ENCODE measurements at regions not wholly inside any gene's neighbourhood (a gene's known extent, or its start where the extent isn't known, plus 50 kb on each side); places are given as distances from the start of the nearest gene placed in this dataset.

DNA sequence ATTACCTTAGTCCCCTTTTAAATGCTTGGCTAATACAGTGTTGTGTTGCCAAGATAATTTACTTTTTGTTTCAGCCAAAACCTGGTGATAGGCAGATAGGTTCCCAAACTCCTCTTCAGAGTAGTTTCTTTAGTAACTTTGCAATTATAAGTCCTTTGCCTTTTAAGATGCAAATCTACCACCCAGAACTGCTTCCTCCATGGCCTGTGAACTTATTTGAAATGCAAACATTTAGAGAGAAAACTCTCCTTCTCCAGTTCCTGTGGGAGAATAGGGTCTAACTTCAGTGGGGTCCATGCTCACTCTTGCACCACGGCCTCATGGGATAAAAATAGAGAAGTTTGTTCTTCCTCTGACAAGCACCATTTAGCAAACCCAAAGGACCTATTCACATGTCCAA lies 1955.4 kb upstream of the CDH6 start:
- Histone ChIP-seq H3K9me3 (ENCODE audit: control insufficient read depth in 1 of 2, low read length in 2 of 2) (no peaks in the 10 kb centered on the region), H3K27ac (ENCODE audit: low read depth, low read length) (no peak overlapping the region), H3K4me1 (ENCODE audit: insufficient read depth, low read length) (no peaks in the 10 kb centered on the region), H3K4me3 (ENCODE audit: low read length in 2 of 2) (no peak overlapping the region), H3K36me3 (ENCODE audit: insufficient read depth, low read length) (no peaks in the 10 kb centered on the region), H3K27me3 (ENCODE audit: insufficient read depth, low read length) (no peaks in the 10 kb centered on the region)
- no peak for DNase-seq
- no peak overlapping the region for H3K4me3 Mint-ChIP-seq
- H3K27me3 Mint-ChIP-seq, result no peaks in the 10 kb centered on the region
- no peaks in the 10 kb centered on the region for H3K4me1 Mint-ChIP-seq
- ChIA-PET POLR2A (ENCODE audit: partially characterized antibody) (no interaction called here), CTCF (ENCODE audit: partially characterized antibody) (no interaction called here)
- no peaks in the 10 kb centered on the region for H3K36me3 Mint-ChIP-seq
- peaks cover 2 to 28% (median 14%) of the 10 kb centered on the region in 8 donors for H3K9me3 Mint-ChIP-seq
- intact Hi-C loops (cut with micrococcal nuclease), result no loop called here
- H3K27ac Mint-ChIP-seq, result no peak overlapping the region

DNA sequence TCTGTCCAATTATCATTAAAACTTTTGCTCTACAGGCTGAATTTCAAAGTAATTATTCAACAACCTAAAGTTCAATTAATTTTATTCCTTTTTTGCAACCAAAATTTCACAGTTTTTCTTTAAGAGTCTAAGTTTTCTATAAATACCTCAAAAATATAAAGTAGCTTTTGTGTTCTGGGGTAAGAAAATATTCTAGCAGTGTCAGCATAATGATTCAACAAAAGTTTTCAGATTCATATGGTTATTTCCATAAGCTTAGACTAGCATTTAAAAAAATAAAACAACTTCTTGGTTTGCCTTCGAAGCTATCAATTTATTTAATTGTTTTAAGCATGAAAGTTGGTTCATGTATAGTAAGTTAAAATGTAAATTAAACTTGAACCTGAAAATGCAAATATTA lies 1962.3 kb upstream of the CDH6 start:
- CTCF ChIA-PET (ENCODE audit: partially characterized antibody), result no interaction called here
- Histone ChIP-seq H3K36me3 (ENCODE audit: insufficient read depth, low read length) (no peaks in the 10 kb centered on the region), H3K27ac (ENCODE audit: low read depth, low read length) (no peak overlapping the region), H3K9me3 (ENCODE audit: control insufficient read depth in 1 of 2, low read length in 2 of 2) (no peaks in the 10 kb centered on the region), H3K4me1 (ENCODE audit: insufficient read depth, low read length) (no peaks in the 10 kb centered on the region), H3K4me3 (ENCODE audit: low read length in 2 of 2) (no peak overlapping the region), H3K27me3 (ENCODE audit: insufficient read depth, low read length) (no peaks in the 10 kb centered on the region)
- Mint-ChIP-seq H3K27ac (no peak overlapping the region), H3K4me3 (no peak overlapping the region), H3K9me3 (peaks cover 0 to 16% (median 5%) of the 10 kb centered on the region in 8 donors), H3K27me3 (no peaks in the 10 kb centered on the region), H3K4me1 (no peaks in the 10 kb centered on the region), H3K36me3 (no peaks in the 10 kb centered on the region)
- POLR2A ChIA-PET (ENCODE audit: partially characterized antibody), result no interaction called here
- no peak for DNase-seq
- intact Hi-C loops (cut with micrococcal nuclease), result no loop called here

DNA sequence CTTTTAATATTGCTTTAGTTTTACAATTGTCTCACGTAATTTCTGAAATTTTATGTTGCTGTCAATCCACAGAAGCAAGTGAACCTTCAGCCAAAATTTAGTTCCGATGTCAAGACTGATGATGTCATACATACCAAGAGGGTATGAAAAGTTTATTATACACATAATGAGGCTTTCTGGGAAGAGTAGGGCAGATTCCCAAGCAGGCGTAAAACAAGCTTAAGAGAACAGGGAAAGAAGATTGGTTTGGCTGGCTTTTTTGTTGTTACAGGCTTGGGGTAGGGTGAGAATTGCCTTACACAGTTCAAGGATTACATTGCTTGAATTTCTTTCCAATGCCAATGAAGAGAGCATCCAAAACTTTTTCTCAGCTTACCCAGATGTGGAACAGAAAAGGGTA lies 1962.9 kb upstream of the CDH6 start:
- intact Hi-C loops (cut with micrococcal nuclease), result no loop called here

GRCh38 chr5:29229461-29229860 lies 1964.0 kb upstream of the CDH6 start:
- Mint-ChIP-seq H3K4me1 (no peaks in the 10 kb centered on the region), H3K27me3 (no peaks in the 10 kb centered on the region), H3K4me3 (no peak overlapping the region), H3K36me3 (no peaks in the 10 kb centered on the region), H3K27ac (no peak overlapping the region), H3K9me3 (peaks cover 0 to 13% (median 5%) of the 10 kb centered on the region in 8 donors)
- no peaks in the 10 kb centered on the region for H3K9me3 ChIP-seq (ENCODE audit: control insufficient read depth in 1 of 2, low read length in 2 of 2)
- no peak for DNase-seq
- ChIA-PET CTCF (ENCODE audit: partially characterized antibody) (no interaction called here), POLR2A (ENCODE audit: partially characterized antibody) (no interaction called here)
- H3K4me3 ChIP-seq (ENCODE audit: low read length in 2 of 2), result no peak overlapping the region
- H3K4me1 ChIP-seq (ENCODE audit: insufficient read depth, low read length), result no peaks in the 10 kb centered on the region
- H3K27me3 ChIP-seq (ENCODE audit: insufficient read depth, low read length), result no peaks in the 10 kb centered on the region
- H3K36me3 ChIP-seq (ENCODE audit: insufficient read depth, low read length), result no peaks in the 10 kb centered on the region
- no peak overlapping the region for H3K27ac ChIP-seq (ENCODE audit: low read depth, low read length)
- intact Hi-C loops (cut with micrococcal nuclease), result no loop called here

More for the DNA sequence above, 1962.9 kb upstream of the CDH6 start:
- H3K36me3 Mint-ChIP-seq, result no peaks in the 10 kb centered on the region
- H3K4me3 Mint-ChIP-seq, result no peak overlapping the region
- ChIA-PET CTCF (ENCODE audit: partially characterized antibody) (no interaction called here), POLR2A (ENCODE audit: partially characterized antibody) (no interaction called here)
- H3K4me1 ChIP-seq (ENCODE audit: insufficient read depth, low read length), result no peaks in the 10 kb centered on the region
- no peaks in the 10 kb centered on the region for H3K9me3 ChIP-seq (ENCODE audit: control insufficient read depth in 1 of 2, low read length in 2 of 2)
- H3K27ac ChIP-seq (ENCODE audit: low read depth, low read length), result no peak overlapping the region
- H3K36me3 ChIP-seq (ENCODE audit: insufficient read depth, low read length), result no peaks in the 10 kb centered on the region
- H3K27me3 ChIP-seq (ENCODE audit: insufficient read depth, low read length), result no peaks in the 10 kb centered on the region
- no peaks in the 10 kb centered on the region for H3K4me1 Mint-ChIP-seq
- H3K4me3 ChIP-seq (ENCODE audit: low read length in 2 of 2), result no peak overlapping the region
- peaks cover 0 to 18% (median 4%) of the 10 kb centered on the region in 8 donors for H3K9me3 Mint-ChIP-seq
- H3K27me3 Mint-ChIP-seq, result no peaks in the 10 kb centered on the region
- DNase-seq, result no peak
- H3K27ac Mint-ChIP-seq, result no peak overlapping the region

DNA sequence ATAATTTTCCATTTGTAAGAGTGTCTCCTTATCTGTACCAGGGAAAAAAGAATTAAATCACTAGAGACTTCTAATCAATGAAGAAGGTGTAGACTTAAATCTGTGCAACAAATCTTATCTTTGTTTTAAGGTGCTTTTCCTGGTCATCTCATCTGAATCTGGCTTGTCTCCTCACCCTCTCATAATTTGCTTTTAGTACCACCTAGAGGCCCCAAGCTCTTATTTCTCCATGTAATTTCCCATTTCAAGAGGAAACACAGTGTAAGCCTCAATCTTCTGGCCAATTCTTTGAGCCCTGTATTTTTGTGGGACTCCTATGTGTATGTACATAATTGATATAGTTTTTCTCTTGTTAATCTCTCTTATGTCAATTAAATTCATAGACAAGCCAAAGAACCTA lies 1975.3 kb upstream of the CDH6 start:
- Histone ChIP-seq H3K4me1 (ENCODE audit: insufficient read depth, low read length) (no peaks in the 10 kb centered on the region), H3K4me3 (ENCODE audit: low read length in 2 of 2) (no peak overlapping the region), H3K27ac (ENCODE audit: low read depth, low read length) (no peak overlapping the region), H3K27me3 (ENCODE audit: insufficient read depth, low read length) (no peaks in the 10 kb centered on the region), H3K9me3 (ENCODE audit: control insufficient read depth in 1 of 2, low read length in 2 of 2) (no peaks in the 10 kb centered on the region), H3K36me3 (ENCODE audit: insufficient read depth, low read length) (no peaks in the 10 kb centered on the region)
- intact Hi-C loops (cut with micrococcal nuclease), result no loop called here
- ChIA-PET CTCF (ENCODE audit: partially characterized antibody) (no interaction called here), POLR2A (ENCODE audit: partially characterized antibody) (no interaction called here)
- Mint-ChIP-seq H3K27ac (no peak overlapping the region), H3K4me1 (no peaks in the 10 kb centered on the region), H3K27me3 (no peaks in the 10 kb centered on the region), H3K36me3 (no peaks in the 10 kb centered on the region), H3K4me3 (no peak overlapping the region), H3K9me3 (peaks cover 4 to 27% (median 10%) of the 10 kb centered on the region in 8 donors)
- no peak for DNase-seq

DNA sequence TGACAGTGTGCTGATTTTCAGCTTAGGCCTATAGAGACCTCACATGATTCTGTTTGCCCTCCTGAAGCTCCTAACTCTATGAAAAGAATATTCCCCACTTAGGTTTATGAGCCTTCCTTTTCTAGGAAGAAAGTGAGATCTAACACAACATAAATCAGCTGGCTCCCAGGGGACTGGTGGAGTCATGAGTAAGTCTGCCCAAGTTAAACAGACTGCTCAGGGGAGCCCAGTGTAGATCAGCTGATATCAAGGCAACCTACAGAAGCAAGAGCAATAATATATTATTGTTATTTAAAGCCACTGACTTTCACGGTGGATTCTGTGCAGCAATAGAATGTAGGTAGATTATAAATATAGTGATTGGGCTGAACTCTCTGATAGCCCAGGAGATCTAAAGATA lies 1978.6 kb upstream of the CDH6 start:
- H3K36me3 Mint-ChIP-seq, result no peaks in the 10 kb centered on the region
- no peak overlapping the region for H3K27ac Mint-ChIP-seq
- Histone ChIP-seq H3K27ac (ENCODE audit: low read depth, low read length) (no peak overlapping the region), H3K4me1 (ENCODE audit: insufficient read depth, low read length) (no peaks in the 10 kb centered on the region), H3K9me3 (ENCODE audit: control insufficient read depth in 1 of 2, low read length in 2 of 2) (no peaks in the 10 kb centered on the region), H3K4me3 (ENCODE audit: low read length in 2 of 2) (no peak overlapping the region), H3K27me3 (ENCODE audit: insufficient read depth, low read length) (no peaks in the 10 kb centered on the region), H3K36me3 (ENCODE audit: insufficient read depth, low read length) (no peaks in the 10 kb centered on the region)
- no peaks in the 10 kb centered on the region for H3K27me3 Mint-ChIP-seq
- ChIA-PET POLR2A (ENCODE audit: partially characterized antibody) (no interaction called here), CTCF (ENCODE audit: partially characterized antibody) (no interaction called here)
- no peaks in the 10 kb centered on the region for H3K4me1 Mint-ChIP-seq
- intact Hi-C loops (cut with micrococcal nuclease), result no loop called here
- no peak for DNase-seq
- H3K4me3 Mint-ChIP-seq, result no peak overlapping the region
- H3K9me3 Mint-ChIP-seq, result peaks cover 6 to 31% (median 11%) of the 10 kb centered on the region in 8 donors

- Mint-ChIP-seq H3K27me3 (no peaks in the 10 kb centered on the region), H3K4me3 (no peak overlapping the region)
- POLR2A ChIA-PET (ENCODE audit: partially characterized antibody), result no interaction called here
Measured at GRCh38 chr5:29213475-29213874, 1980.0 kb upstream of the CDH6 start.

GRCh38 chr5:29208024-29208423 lies 1985.5 kb upstream of the CDH6 start:
- intact Hi-C loops (cut with micrococcal nuclease), result no loop called here
- Histone ChIP-seq H3K36me3 (ENCODE audit: insufficient read depth, low read length) (no peaks in the 10 kb centered on the region), H3K27me3 (ENCODE audit: insufficient read depth, low read length) (no peaks in the 10 kb centered on the region), H3K4me3 (ENCODE audit: low read length in 2 of 2) (no peak overlapping the region), H3K4me1 (ENCODE audit: insufficient read depth, low read length) (no peaks in the 10 kb centered on the region), H3K27ac (ENCODE audit: low read depth, low read length) (no peak overlapping the region), H3K9me3 (ENCODE audit: control insufficient read depth in 1 of 2, low read length in 2 of 2) (no peaks in the 10 kb centered on the region)
- CTCF ChIA-PET (ENCODE audit: partially characterized antibody), result no interaction called here
- no peak for DNase-seq
- POLR2A ChIA-PET (ENCODE audit: partially characterized antibody), result no interaction called here
- Mint-ChIP-seq H3K4me1 (no peaks in the 10 kb centered on the region), H3K4me3 (no peak overlapping the region), H3K27me3 (no peaks in the 10 kb centered on the region), H3K27ac (no peak overlapping the region), H3K36me3 (no peaks in the 10 kb centered on the region), H3K9me3 (peaks cover under 1 to 22% (median 5%) of the 10 kb centered on the region in 8 donors)

More at GRCh38 chr5:29213475-29213874, 1980.0 kb upstream of the CDH6 start:
- no peak overlapping the region for H3K27ac Mint-ChIP-seq
- no peaks in the 10 kb centered on the region for H3K36me3 ChIP-seq (ENCODE audit: insufficient read depth, low read length)
- no peaks in the 10 kb centered on the region for H3K9me3 ChIP-seq (ENCODE audit: control insufficient read depth in 1 of 2, low read length in 2 of 2)
- H3K4me1 ChIP-seq (ENCODE audit: insufficient read depth, low read length), result no peaks in the 10 kb centered on the region
- peaks cover 3 to 27% (median 11%) of the 10 kb centered on the region in 8 donors for H3K9me3 Mint-ChIP-seq
- H3K4me3 ChIP-seq (ENCODE audit: low read length in 2 of 2), result no peak overlapping the region
- no peaks in the 10 kb centered on the region for H3K4me1 Mint-ChIP-seq
- DNase-seq, result no peak
- intact Hi-C loops (cut with micrococcal nuclease), result no loop called here
- no peak overlapping the region for H3K27ac ChIP-seq (ENCODE audit: low read depth, low read length)
- CTCF ChIA-PET (ENCODE audit: partially characterized antibody), result no interaction called here
- H3K27me3 ChIP-seq (ENCODE audit: insufficient read depth, low read length), result no peaks in the 10 kb centered on the region
- H3K36me3 Mint-ChIP-seq, result no peaks in the 10 kb centered on the region

Data from CD4-positive, alpha-beta memory T cell (primary cell).